ENCODE measurements at regions not wholly inside any gene's neighbourhood (a gene's known extent, or its start where the extent isn't known, plus 50 kb on each side); places are given as distances from the start of the nearest gene placed in this dataset.

DNA sequence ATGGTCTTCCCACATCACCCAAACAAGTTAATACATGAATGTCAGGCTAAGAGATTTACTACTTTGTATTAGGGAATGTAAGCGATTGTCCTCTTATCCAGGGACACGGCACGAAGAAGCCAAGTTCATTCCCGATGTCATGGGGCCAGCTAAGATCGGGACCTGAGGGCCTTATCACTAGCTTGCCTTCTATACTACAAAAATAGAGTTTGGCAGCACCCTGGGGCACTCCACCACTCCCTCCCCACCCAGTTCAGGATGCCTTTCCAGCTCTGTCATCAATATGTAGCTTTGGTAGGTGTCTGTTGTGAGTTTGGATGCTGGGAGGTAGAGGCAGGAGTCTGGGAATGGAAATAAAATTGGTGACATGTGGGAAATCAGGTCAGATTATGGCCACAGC, 197.5 kb downstream of the ATG4C start:
- SMC1A ChIA-PET (ENCODE audit: uncharacterized antibody, unreplicated experiment), result no interaction called here
- Histone ChIP-seq H3K79me2 (ENCODE audit: control insufficient read depth, insufficient read depth, low read length) (no peaks in the 10 kb centered on the region), H3K4me2 (ENCODE audit: control insufficient read depth, insufficient read depth) (no peak overlapping the region), H2AFZ (ENCODE audit: control insufficient read depth, low read depth, low read length) (no peak overlapping the region), H3K4me1 (ENCODE audit: control insufficient read depth, insufficient read depth, low read length) (no peaks in the 10 kb centered on the region), H3K4me3 (no peak overlapping the region), H3K9ac (ENCODE audit: control insufficient read depth, insufficient read depth, low read length) (no peak overlapping the region), H3K36me3 (ENCODE audit: control insufficient read depth in 2 of 2, insufficient read depth in 2 of 2, low read length in 1 of 2) (no peaks in the 10 kb centered on the region), H4K20me1 (ENCODE audit: control insufficient read depth, insufficient read depth) (no peaks in the 10 kb centered on the region), H3K9me3 (replicated peaks; ENCODE audit: control insufficient read depth, insufficient read depth, low read length) (no peaks in the 10 kb centered on the region), H3K27ac (ENCODE audit: control insufficient read depth, insufficient read depth) (no peak overlapping the region), H3K27me3 (replicated peaks in 1 of 2; ENCODE audit: control insufficient read depth in 2 of 2, insufficient read depth in 2 of 2, low read length in 1 of 2) (no peaks in the 10 kb centered on the region; a peak in 1 of 4 replicates)
- CTCF ChIA-PET, result interaction anchor here (0.6 to 1.1 kb wide), 3 partner anchors 10 to 685 kb away, joined by 3 to 4 read pairs (median 3); no protein-coding TSS in a partner anchor
- no TSS peak for BruUV-seq (replicated peaks)
- TF ChIP-seq TAF1 (IDR thresholded peaks at IDR 0.05; ENCODE audit: borderline replicate concordance, low read depth, low read length) (no peak), SRF (IDR thresholded peaks at IDR 0.05; ENCODE audit: low read depth in 2 of 2, low read length in 2 of 2) (no peak), TARDBP (IDR thresholded peaks at IDR 0.05; ENCODE audit: borderline replicate concordance) (no peak), ZNF217 (IDR thresholded peaks at IDR 0.05) (no peak), SUZ12 (IDR thresholded peaks at IDR 0.05; ENCODE audit: unreplicated experiment) (no peak), RB1 (IDR thresholded peaks at IDR 0.05; ENCODE audit: borderline replicate concordance) (no peak), CHD2 (IDR thresholded peaks at IDR 0.05; ENCODE audit: borderline replicate concordance, low read depth, low read length) (no peak)
- TF ChIP-seq, protein P1, sequence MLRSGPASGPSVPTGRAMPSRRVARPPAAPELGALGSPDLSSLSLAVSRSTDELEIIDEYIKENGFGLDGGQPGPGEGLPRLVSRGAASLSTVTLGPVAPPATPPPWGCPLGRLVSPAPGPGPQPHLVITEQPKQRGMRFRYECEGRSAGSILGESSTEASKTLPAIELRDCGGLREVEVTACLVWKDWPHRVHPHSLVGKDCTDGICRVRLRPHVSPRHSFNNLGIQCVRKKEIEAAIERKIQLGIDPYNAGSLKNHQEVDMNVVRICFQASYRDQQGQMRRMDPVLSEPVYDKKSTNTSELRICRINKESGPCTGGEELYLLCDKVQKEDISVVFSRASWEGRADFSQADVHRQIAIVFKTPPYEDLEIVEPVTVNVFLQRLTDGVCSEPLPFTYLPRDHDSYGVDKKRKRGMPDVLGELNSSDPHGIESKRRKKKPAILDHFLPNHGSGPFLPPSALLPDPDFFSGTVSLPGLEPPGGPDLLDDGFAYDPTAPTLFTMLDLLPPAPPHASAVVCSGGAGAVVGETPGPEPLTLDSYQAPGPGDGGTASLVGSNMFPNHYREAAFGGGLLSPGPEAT (IDR thresholded peaks at IDR 0.05; ENCODE audit: low read depth), result no peak
- TF ChIP-seq, protein P2, sequence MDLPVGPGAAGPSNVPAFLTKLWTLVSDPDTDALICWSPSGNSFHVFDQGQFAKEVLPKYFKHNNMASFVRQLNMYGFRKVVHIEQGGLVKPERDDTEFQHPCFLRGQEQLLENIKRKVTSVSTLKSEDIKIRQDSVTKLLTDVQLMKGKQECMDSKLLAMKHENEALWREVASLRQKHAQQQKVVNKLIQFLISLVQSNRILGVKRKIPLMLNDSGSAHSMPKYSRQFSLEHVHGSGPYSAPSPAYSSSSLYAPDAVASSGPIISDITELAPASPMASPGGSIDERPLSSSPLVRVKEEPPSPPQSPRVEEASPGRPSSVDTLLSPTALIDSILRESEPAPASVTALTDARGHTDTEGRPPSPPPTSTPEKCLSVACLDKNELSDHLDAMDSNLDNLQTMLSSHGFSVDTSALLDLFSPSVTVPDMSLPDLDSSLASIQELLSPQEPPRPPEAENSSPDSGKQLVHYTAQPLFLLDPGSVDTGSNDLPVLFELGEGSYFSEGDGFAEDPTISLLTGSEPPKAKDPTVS (IDR thresholded peaks at IDR 0.05; ENCODE audit: low read depth, low read length), result no peak
- TF ChIP-seq, protein P3, sequence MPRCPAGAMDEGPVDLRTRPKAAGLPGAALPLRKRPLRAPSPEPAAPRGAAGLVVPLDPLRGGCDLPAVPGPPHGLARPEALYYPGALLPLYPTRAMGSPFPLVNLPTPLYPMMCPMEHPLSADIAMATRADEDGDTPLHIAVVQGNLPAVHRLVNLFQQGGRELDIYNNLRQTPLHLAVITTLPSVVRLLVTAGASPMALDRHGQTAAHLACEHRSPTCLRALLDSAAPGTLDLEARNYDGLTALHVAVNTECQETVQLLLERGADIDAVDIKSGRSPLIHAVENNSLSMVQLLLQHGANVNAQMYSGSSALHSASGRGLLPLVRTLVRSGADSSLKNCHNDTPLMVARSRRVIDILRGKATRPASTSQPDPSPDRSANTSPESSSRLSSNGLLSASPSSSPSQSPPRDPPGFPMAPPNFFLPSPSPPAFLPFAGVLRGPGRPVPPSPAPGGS (IDR thresholded peaks at IDR 0.05; ENCODE audit: borderline replicate concordance, insufficient read depth, low read depth, low read length, poor library complexity, severe bottlenecking), result no peak
- TF ChIP-seq, protein P4, sequence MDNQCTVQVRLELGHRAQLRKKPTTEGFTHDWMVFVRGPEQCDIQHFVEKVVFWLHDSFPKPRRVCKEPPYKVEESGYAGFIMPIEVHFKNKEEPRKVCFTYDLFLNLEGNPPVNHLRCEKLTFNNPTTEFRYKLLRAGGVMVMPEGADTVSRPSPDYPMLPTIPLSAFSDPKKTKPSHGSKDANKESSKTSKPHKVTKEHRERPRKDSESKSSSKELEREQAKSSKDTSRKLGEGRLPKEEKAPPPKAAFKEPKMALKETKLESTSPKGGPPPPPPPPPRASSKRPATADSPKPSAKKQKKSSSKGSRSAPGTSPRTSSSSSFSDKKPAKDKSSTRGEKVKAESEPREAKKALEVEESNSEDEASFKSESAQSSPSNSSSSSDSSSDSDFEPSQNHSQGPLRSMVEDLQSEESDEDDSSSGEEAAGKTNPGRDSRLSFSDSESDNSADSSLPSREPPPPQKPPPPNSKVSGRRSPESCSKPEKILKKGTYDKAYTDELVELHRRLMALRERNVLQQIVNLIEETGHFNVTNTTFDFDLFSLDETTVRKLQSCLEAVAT (IDR thresholded peaks at IDR 0.05), result no peak
- TF ChIP-seq, protein P5, sequence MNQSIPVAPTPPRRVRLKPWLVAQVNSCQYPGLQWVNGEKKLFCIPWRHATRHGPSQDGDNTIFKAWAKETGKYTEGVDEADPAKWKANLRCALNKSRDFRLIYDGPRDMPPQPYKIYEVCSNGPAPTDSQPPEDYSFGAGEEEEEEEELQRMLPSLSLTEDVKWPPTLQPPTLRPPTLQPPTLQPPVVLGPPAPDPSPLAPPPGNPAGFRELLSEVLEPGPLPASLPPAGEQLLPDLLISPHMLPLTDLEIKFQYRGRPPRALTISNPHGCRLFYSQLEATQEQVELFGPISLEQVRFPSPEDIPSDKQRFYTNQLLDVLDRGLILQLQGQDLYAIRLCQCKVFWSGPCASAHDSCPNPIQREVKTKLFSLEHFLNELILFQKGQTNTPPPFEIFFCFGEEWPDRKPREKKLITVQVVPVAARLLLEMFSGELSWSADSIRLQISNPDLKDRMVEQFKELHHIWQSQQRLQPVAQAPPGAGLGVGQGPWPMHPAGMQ (IDR thresholded peaks at IDR 0.05; ENCODE audit: borderline replicate concordance), result no peak
- in situ Hi-C loops (cut with MboI), result no loop called here
- POLR2A ChIA-PET, result no interaction called here
- RAD21 ChIA-PET (ENCODE audit: unreplicated experiment), result no interaction called here
- no peak for FAIRE-seq
- no peak for ATAC-seq
- 55% methylated on average over 5 of the region's 5 CpGs for WGBS (ENCODE audit: insufficient coverage, insufficient replicate concordance, low lambda C conversion rate, missing lambda C conversion rate)
- intact Hi-C loops (cut with micrococcal nuclease; ENCODE audit: unreplicated experiment), result no loop called here
- no peak for DNase-seq (ENCODE audit: low read depth, low spot score)
